H54 (cell line): ENCODE measurements at regions not wholly inside any gene's neighbourhood (a gene's known extent, or its start where the extent isn't known, plus 50 kb on each side); places are given as distances from the start of the nearest gene placed in this dataset.
A peak's percentile ranks its signal among the peaks of the same experiment; 100 is the strongest.
"Not testable (repeated sequence)": the region's sequence is repeated elsewhere in the genome, so short reads cannot be mapped to it uniquely, and the experiment has no call there.

Experiments
- DNase-seq: peaks from one replicate; pipeline ENCODE4 v3.0.0; 2011; ENCODE audit warnings: low spot score, mixed read lengths; ENCODE audit not compliant: insufficient read length
- FAIRE-seq: peaks from 3 replicates; lab custom pipeline; 2011; peaks lifted over from hg19 to GRCh38; lab: Jason Lieb, UNC
- POLR2A ChIP-seq: IDR thresholded peaks from 2 replicates; pipeline ENCODE4 v1.6.1; 2011; ENCODE audit warnings: low read depth, mild to moderate bottlenecking, low read length

- not testable (repeated sequence) for DNase-seq, FAIRE-seq
Measured at GRCh38 chr5:134471858-134472449, 53.5 kb upstream of the JADE2 start.

GRCh38 chr5:134468921-134469400 lies 56.5 kb upstream of the JADE2 start:
- no peak for FAIRE-seq
- DNase-seq: no peak
- TF ChIP-seq POLR2A: no peak

GRCh38 chr5:134467231-134467630 lies 55.5 kb upstream of the CDKN2AIPNL start:
- no peak for FAIRE-seq
- no peak for DNase-seq
- TF ChIP-seq POLR2A: no peak

- FAIRE-seq (peak; percentile 23), DNase-seq (peak; percentile 79)
- peak; percentile 30; the same call in 1 of the 2 replicates for TF ChIP-seq POLR2A
Measured at GRCh38 chr5:134466241-134467069, 54.8 kb upstream of the CDKN2AIPNL start.

GRCh38 chr5:134465816-134466240 lies 54.1 kb upstream of the CDKN2AIPNL start:
- peak; percentile 86 for DNase-seq

GRCh38 chr5:134464988-134465815 lies 53.5 kb upstream of the CDKN2AIPNL start:
- no peak for FAIRE-seq
- no peak for TF ChIP-seq POLR2A
- DNase-seq: no peak

More at GRCh38 chr5:134465816-134466240, 54.1 kb upstream of the CDKN2AIPNL start:
- peak; percentile 74 for TF ChIP-seq POLR2A
- no peak for FAIRE-seq

- TF ChIP-seq POLR2A: no peak
- no peak for FAIRE-seq
- DNase-seq: no peak
Measured at GRCh38 chr5:134463991-134464760, 52.5 kb upstream of the CDKN2AIPNL start.

GRCh38 chr5:134463176-134463720 lies 51.6 kb upstream of the CDKN2AIPNL start:
- no peak for TF ChIP-seq POLR2A
- FAIRE-seq (no peak), DNase-seq (no peak)

- FAIRE-seq (no peak), DNase-seq (no peak)
Measured at GRCh38 chr5:134462761-134463160, 51.1 kb upstream of the CDKN2AIPNL start.

GRCh38 chr5:134462047-134462575 lies 50.4 kb upstream of the CDKN2AIPNL start:
- no peak for FAIRE-seq
- no peak for DNase-seq
- TF ChIP-seq POLR2A: no peak

More at GRCh38 chr5:134462761-134463160, 51.1 kb upstream of the CDKN2AIPNL start:
- no peak for TF ChIP-seq POLR2A
